B cell (primary cell): ENCODE measurements at regions not wholly inside any gene's neighbourhood (a gene's known extent, or its start where the extent isn't known, plus 50 kb on each side); places are given as distances from the start of the nearest gene placed in this dataset.

Source experiments
- ATAC-seq: fragments of 200-7000 bp; cut with Tn5 transposase; one replicate; pipeline ENCODE4 v1.10.0; 2021; ENCODE audit warnings: low read depth, mild to moderate bottlenecking, moderate number of reproducible peaks, moderate library complexity
- CTCF ChIA-PET: fragments of 350-600 bp; sonication (Branson Sonifier 250); formaldehyde crosslinking; loops from one replicate; lab custom pipeline; 2021; ENCODE audit warnings: antibody characterized with exemption, inconsistent platforms; lab: Charles Lee
- POLR2A ChIA-PET: fragments of 350-600 bp; sonication (Branson Sonifier 250); formaldehyde crosslinking; loops from one replicate; lab custom pipeline; 2021; ENCODE audit warnings: antibody characterized with exemption; lab: Charles Lee
- DNase-seq: peaks from one replicate; pipeline ENCODE4 v3.0.0; 2013
- H2AFZ ChIP-seq: 2 replicates; pipeline ENCODE4 v1.6.1; 2012; ENCODE audit warnings: mild to moderate bottlenecking, low read depth, low read length; ENCODE audit not compliant: insufficient read depth, poor library complexity, severe bottlenecking
- H3K27ac ChIP-seq, 2 donors: 1 replicate in 1 of 2; 2 replicates in 1 of 2; pipeline ENCODE4 v1.5.1; 2012 to 2013; ENCODE audit warnings: low read length in 2 of 2, mild to moderate bottlenecking in 2 of 2, moderate library complexity in 1 of 2
- H3K27me3 ChIP-seq, 4 experiments: fragments of 200-600 bp in 1 of 4; sonication (generic) in 1 of 4; replicated peaks in 1 of 4; 1 replicate in 2 of 4; 2 replicates in 2 of 4; pipeline versions ENCODE4 v1.6.1 to v1.7.0; 2013 to 2016; ENCODE audit warnings: low read length in 3 of 4, mild to moderate bottlenecking in 2 of 4, mixed read lengths in 1 of 4, moderate library complexity in 1 of 4; ENCODE audit not compliant: insufficient read depth in 4 of 4, control insufficient read depth in 3 of 4; ENCODE audit errors: control extremely low read depth in 1 of 4
- H3K36me3 ChIP-seq, 2 experiments: replicated peaks in 1 of 2; 1 replicate in 1 of 2; 2 replicates in 1 of 2; pipeline versions ENCODE4 v1.6.1 to v1.7.1; 2013; ENCODE audit warnings: low read length in 1 of 2; ENCODE audit not compliant: insufficient read depth in 2 of 2, control insufficient read depth in 1 of 2; ENCODE audit errors: control extremely low read depth in 1 of 2, extremely low read depth in 1 of 2
- H3K4me1 ChIP-seq, 2 donors: fragments of 200-600 bp in 1 of 2; sonication (generic) in 1 of 2; 1 replicate in 1 of 2; 2 replicates in 1 of 2; pipeline versions ENCODE4 v1.5.1 to v1.6.1; 2013 to 2017; ENCODE audit warnings: low read length in 2 of 2; ENCODE audit not compliant: control insufficient read depth in 2 of 2, insufficient read depth in 2 of 2
- H3K4me2 ChIP-seq: replicated peaks from 2 replicates; pipeline ENCODE3; 2012; ENCODE audit warnings: mild to moderate bottlenecking, low read depth, low read length; ENCODE audit not compliant: poor library complexity, severe bottlenecking
- H3K4me3 ChIP-seq, 5 experiments: fragments of 200-600 bp in 1 of 5; sonication (generic) in 1 of 5; 1 replicate in 3 of 5; 2 replicates in 2 of 5; pipeline versions ENCODE4 v1.5.1 to v1.7.0; 2011 to 2016; ENCODE audit warnings: low read length in 4 of 5, mild to moderate bottlenecking in 4 of 5, low read depth in 2 of 5, control low read depth in 1 of 5, moderate library complexity in 1 of 5; ENCODE audit not compliant: insufficient read depth in 1 of 5; ENCODE audit errors: control extremely low read depth in 1 of 5, extremely low read depth in 1 of 5
- H3K79me2 ChIP-seq: fragments of 200-600 bp; sonication (generic); one replicate; pipeline ENCODE4 v1.6.0; 2016; ENCODE audit warnings: low read length; ENCODE audit not compliant: control insufficient read depth, insufficient read depth
- H3K9ac ChIP-seq: fragments of 200-600 bp; sonication (generic); 2 replicates; pipeline ENCODE4 v1.6.1; 2017; ENCODE audit warnings: mild to moderate bottlenecking, low read length, moderate library complexity
- H3K9me3 ChIP-seq, 3 donors: one replicate each; pipeline versions ENCODE4 v1.6.1 to v1.7.1; 2013; ENCODE audit warnings: low read length in 2 of 3; ENCODE audit not compliant: control insufficient read depth in 2 of 3, insufficient read depth in 1 of 3; ENCODE audit errors: control extremely low read depth in 1 of 3
- H4K20me1 ChIP-seq: 2 replicates; pipeline ENCODE4 v1.6.0; 2012; ENCODE audit warnings: mild to moderate bottlenecking, low read length; ENCODE audit not compliant: insufficient read depth, control insufficient read depth, poor library complexity, severe bottlenecking
- H3K27ac Mint-ChIP-seq: one replicate; pipeline ENCODE4 v1.8.0; 2021; ENCODE audit warnings: mixed read lengths
- H3K27me3 Mint-ChIP-seq: one replicate; pipeline ENCODE4 v1.8.0; 2021; ENCODE audit warnings: mixed read lengths
- H3K4me1 Mint-ChIP-seq: one replicate; pipeline ENCODE4 v1.8.0; 2021; ENCODE audit warnings: mixed read lengths
- H3K4me3 Mint-ChIP-seq: one replicate; pipeline ENCODE4 v1.8.0; 2021; ENCODE audit warnings: mixed read lengths
- H3K9me3 Mint-ChIP-seq: one replicate; pipeline ENCODE4 v1.8.0; 2022; ENCODE audit warnings: mixed read lengths; ENCODE audit not compliant: insufficient read depth
- CTCF ChIP-seq: fragments of 200-600 bp; IDR thresholded peaks from one replicate; pipeline ENCODE4 v1.8.0; 2022; ENCODE audit warnings: antibody characterized with exemption, mild to moderate bottlenecking
- EZH2 ChIP-seq: IDR thresholded peaks from 2 replicates; pipeline ENCODE4 v1.6.1; 2012; ENCODE audit warnings: borderline replicate concordance, low read depth, mild to moderate bottlenecking, moderate library complexity, low read length; ENCODE audit not compliant: insufficient read depth, poor library complexity, severe bottlenecking
- WGBS: methylation state at CpG from one replicate; pipeline ENCODE4 v1.1.5; 2013; ENCODE audit warnings: missing lambda C conversion rate; ENCODE audit not compliant: insufficient coverage; 5-methylcytosine and 5-hydroxymethylcytosine counted together
- intact Hi-C: fragments of 100-400 bp; cut with micrococcal nuclease; formaldehyde crosslinking; loops from one replicate; pipeline ENCODE4 v1.10.0; 2022

- peaks cover 7% of the 10 kb centered on the region for H3K27me3 Mint-ChIP-seq
- Histone ChIP-seq H3K79me2 (no peaks in the 10 kb centered on the region), H3K36me3 (no peaks in the 10 kb centered on the region), H3K27ac (no peak overlapping the region), H2AFZ (no peak overlapping the region), H4K20me1 (no peaks in the 10 kb centered on the region), H3K4me1 (no peaks in the 10 kb centered on the region), H3K9ac (no peak overlapping the region), H3K4me3 (no peak overlapping the region), H3K4me2 (no peak overlapping the region), H3K27me3 (no peaks in the 10 kb centered on the region), H3K9me3 (no peaks in the 10 kb centered on the region)
- CTCF ChIA-PET = no interaction called here
- no peak overlapping the region for H3K27ac Mint-ChIP-seq
- ATAC-seq (no peak), DNase-seq (no peak)
- TF ChIP-seq CTCF = no peak
- no peak for TF ChIP-seq EZH2
- intact Hi-C loops = no loop called here
- H3K4me3 Mint-ChIP-seq = no peak overlapping the region
- 85% methylated on average over 2 of the region's 3 CpGs for WGBS
- H3K9me3 Mint-ChIP-seq = no peaks in the 10 kb centered on the region
- H3K4me1 Mint-ChIP-seq = no peaks in the 10 kb centered on the region
- POLR2A ChIA-PET = no interaction called here
Observed at GRCh38 chr6:155599561-155599960, 143.9 kb upstream of the NOX3 start.

GRCh38 chr6:155599160-155599559 is 143.5 kb upstream of the NOX3 start:
- Histone ChIP-seq H3K9ac (no peak overlapping the region), H4K20me1 (no peaks in the 10 kb centered on the region), H3K4me3 (no peak overlapping the region), H3K27me3 (no peaks in the 10 kb centered on the region), H3K27ac (no peak overlapping the region), H2AFZ (no peak overlapping the region), H3K4me2 (no peak overlapping the region), H3K9me3 (no peaks in the 10 kb centered on the region), H3K4me1 (no peaks in the 10 kb centered on the region), H3K79me2 (no peaks in the 10 kb centered on the region), H3K36me3 (no peaks in the 10 kb centered on the region)
- Mint-ChIP-seq H3K4me1 (no peaks in the 10 kb centered on the region), H3K9me3 (no peaks in the 10 kb centered on the region), H3K27ac (no peak overlapping the region), H3K4me3 (no peak overlapping the region), H3K27me3 (peaks cover 7% of the 10 kb centered on the region)
- WGBS = 60% methylated on average over 1 of the region's 2 CpGs
- POLR2A ChIA-PET = no interaction called here
- TF ChIP-seq EZH2 (no peak), CTCF (no peak)
- CTCF ChIA-PET = no interaction called here
- DNase-seq (no peak), ATAC-seq (no peak)
- intact Hi-C loops = no loop called here
